ENCODE measurements at regions not wholly inside any gene's neighbourhood (a gene's known extent, or its start where the extent isn't known, plus 50 kb on each side); places are given as distances from the start of the nearest gene placed in this dataset.

DNA sequence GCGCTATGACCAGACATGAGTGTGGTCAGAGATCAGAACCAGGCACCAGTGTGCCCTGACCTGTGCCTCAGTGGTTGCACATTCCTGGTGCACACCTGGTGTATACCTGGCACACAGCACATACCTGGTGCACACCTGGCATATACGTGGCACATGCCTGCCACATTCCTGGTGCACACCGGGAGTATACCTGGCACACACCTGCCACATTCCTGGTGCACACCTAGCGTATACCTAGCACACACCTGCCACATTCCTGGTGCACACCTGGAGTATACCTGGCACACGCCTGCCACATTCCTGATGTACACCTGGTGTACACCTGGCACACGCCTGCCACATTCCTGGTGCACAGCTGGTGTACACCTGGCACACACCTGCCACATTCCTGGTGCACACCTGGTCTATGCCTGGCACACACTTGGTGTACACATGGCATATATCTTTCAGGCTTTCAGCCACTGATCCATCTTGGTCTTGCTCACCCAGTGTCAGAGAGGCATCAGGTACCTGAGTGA is 61.3 kb upstream of the ADGRL1 start:
- FAIRE-seq (no peak), DNase-seq (ENCODE audit: low read depth in 1 of 2, low spot score in 2 of 2) (no peak)
- CTCF ChIA-PET (ENCODE audit: partially characterized antibody), result interaction anchor here (1.8 to 4.6 kb wide), 3 partner anchors 10 to 139 kb away, joined by 5 to 14 read pairs (median 7); no protein-coding TSS in a partner anchor
- peak overlapping the region; percentile 13 for H3K4ac ChIP-seq (replicated peaks; ENCODE audit: insufficient read length, low read depth, low read length)
- TF ChIP-seq TAF1 (IDR thresholded peaks at IDR 0.05; ENCODE audit: low read depth, low read length) (no peak), KDM1A (IDR thresholded peaks at IDR 0.05; ENCODE audit: borderline replicate concordance, low read length) (peak; percentile 52; the same call in 1 of the 2 replicates)
- no peaks in the 10 kb centered on the region for H3K79me2 ChIP-seq (ENCODE audit: control insufficient read depth in 1 of 2, insufficient read depth in 2 of 2, low read length in 2 of 2)
- H3K9me3 ChIP-seq (ENCODE audit: insufficient read depth in 2 of 2, low read depth in 1 of 2, low read length in 1 of 2), result no peaks in the 10 kb centered on the region
- WGBS, 2 experiments (ENCODE audit: extremely low coverage in 1 of 2, insufficient coverage in 1 of 2, insufficient read length in 1 of 2, insufficient replicate concordance in 2 of 2, low coverage in 1 of 2, low lambda C conversion rate in 2 of 2, missing lambda C conversion rate in 1 of 2), result 85% methylated on average over 6 of the region's 6 CpGs; no CpG with 5 or more reads in 1 of the 2 experiments
- peaks cover 2 to 13% (median 5%) of the 10 kb centered on the region in 4 experiments; a peak in 5 of 7 replicates for H3K4me1 ChIP-seq (replicated peaks in 1 of 4; ENCODE audit: control insufficient read depth in 3 of 4, insufficient read depth in 4 of 4, low read length in 3 of 4)
- H2AK5ac ChIP-seq (ENCODE audit: low read depth, low read length), result 0 out of 2 replicates have a peak overlapping the region, but pooled peaks have one; percentile 40
- H2BK120ac ChIP-seq (replicated peaks; ENCODE audit: low read depth, low read length), result no peak overlapping the region
- H3K4me3 ChIP-seq (ENCODE audit: extremely low read depth in 1 of 4, insufficient read depth in 2 of 4, low read depth in 3 of 4, low read length in 4 of 4), result no peak overlapping the region
- H4K5ac ChIP-seq (ENCODE audit: insufficient read length, low read depth, low read length), result no peak overlapping the region
- H2AFZ ChIP-seq (ENCODE audit: low read length), result no peak overlapping the region
- H4K20me1 ChIP-seq (replicated peaks in 1 of 2; ENCODE audit: control insufficient read depth in 1 of 2, insufficient read depth in 2 of 2, low read length in 2 of 2), result no peaks in the 10 kb centered on the region
- peak overlapping the region; percentile 91; the same call in 1 of the 2 replicates for H2BK12ac ChIP-seq (ENCODE audit: low read depth, low read length)
- H2BK15ac ChIP-seq (ENCODE audit: low read length), result peak overlapping the region; percentile 89
- H4K8ac ChIP-seq (ENCODE audit: extremely low read depth, insufficient read depth, low read length), result no peak overlapping the region
- H4K91ac ChIP-seq (replicated peaks; ENCODE audit: insufficient read length, low read length), result peak overlapping the region; percentile 29
- no peak overlapping the region for H3K4me2 ChIP-seq (ENCODE audit: insufficient read depth in 1 of 2, low read depth in 2 of 2, low read length in 2 of 2)
- H2BK5ac ChIP-seq (ENCODE audit: low read depth, low read length), result peak overlapping the region; percentile 32; the same call in 1 of the 2 replicates
- H3K23me2 ChIP-seq (ENCODE audit: low read depth, low read length), result peaks cover 5% of the 10 kb centered on the region; the same call in 1 of the 2 replicates
- H3K18ac ChIP-seq (ENCODE audit: extremely low read depth, low read length), result no peak overlapping the region
- no peaks in the 10 kb centered on the region for H3K36me3 ChIP-seq (ENCODE audit: control insufficient read depth in 2 of 4, insufficient read depth in 4 of 4, low read length in 3 of 4)
- peaks cover 0 to 6% (median 1%) of the 10 kb centered on the region in 4 experiments; a peak in 3 of 7 replicates for H3K27me3 ChIP-seq (replicated peaks in 1 of 4; ENCODE audit: control insufficient read depth in 3 of 4, extremely low read depth in 1 of 4, insufficient read depth in 3 of 4, low read length in 3 of 4)
- no peak overlapping the region for H3K23ac ChIP-seq (ENCODE audit: insufficient read length)
- POLR2A ChIA-PET (ENCODE audit: partially characterized antibody), result no interaction called here
- no peak overlapping the region for H3K14ac ChIP-seq (ENCODE audit: insufficient read length)
- no peaks in the 10 kb centered on the region for H3K79me1 ChIP-seq (ENCODE audit: low read depth, low read length)
- no peak overlapping the region for H3K56ac ChIP-seq (replicated peaks; ENCODE audit: insufficient read length, low read depth, low read length)
- H2BK20ac ChIP-seq (ENCODE audit: low read length), result peak overlapping the region; percentile 87; the same call in 1 of the 2 replicates
- H3K9ac ChIP-seq (replicated peaks in 1 of 4; ENCODE audit: extremely low read depth in 1 of 4, low read depth in 3 of 4, low read length in 3 of 4), result no peak overlapping the region
- no peak overlapping the region for H3K27ac ChIP-seq (ENCODE audit: low read depth, low read length)

All from H1 (cell line).